Transverse colon (tissue), 4 donors: ENCODE measurements at regions not wholly inside any gene's neighbourhood (a gene's known extent, or its start where the extent isn't known, plus 50 kb on each side); places are given as distances from the start of the nearest gene placed in this dataset.

Experiments
- DNase-seq: peaks from one replicate; pipeline ENCODE4 v3.0.0-alpha.2; 2019
- H3K27ac ChIP-seq, 4 donors: fragments of 200-600 bp; sonication (generic); 2 replicates each; pipeline ENCODE4 v1.5.1; 2016 to 2018; ENCODE audit warnings: inconsistent platforms in 4 of 4
- H3K27me3 ChIP-seq: fragments of 200-600 bp; sonication (generic); 2 replicates; pipeline ENCODE4 v1.5.1; 2017; ENCODE audit warnings: inconsistent platforms
- H3K36me3 ChIP-seq, 4 donors: fragments of 200-600 bp; sonication (generic); 2 replicates each; pipeline ENCODE4 v1.5.1; 2017 to 2019; ENCODE audit warnings: inconsistent platforms in 4 of 4
- H3K4me1 ChIP-seq, 4 donors: fragments of 200-600 bp; sonication (generic); 2 replicates each; pipeline ENCODE4 v1.5.1; 2017 to 2020; ENCODE audit warnings: inconsistent platforms in 4 of 4
- H3K4me3 ChIP-seq, 4 donors: fragments of 200-600 bp; sonication (generic); 1 replicate in 1 of 4; 2 replicates in 3 of 4; pipeline versions ENCODE4 v1.5.1 to v1.6.1; 2017 to 2019; ENCODE audit warnings: inconsistent platforms in 4 of 4
- H3K9me3 ChIP-seq, 2 donors: fragments of 200-600 bp; sonication (generic); 2 replicates each; pipeline ENCODE4 v1.5.1; 2017 to 2019; ENCODE audit warnings: inconsistent platforms in 2 of 2
- EP300 ChIP-seq: sonication (generic); formaldehyde crosslinking; IDR thresholded peaks from one replicate; pipeline ENCODE4 v1.6.1; 2017; ENCODE audit warnings: antibody characterized with exemption, low read depth
- POLR2A ChIP-seq: fragments of 450-650 bp; IDR thresholded peaks from one replicate; pipeline ENCODE4 v1.6.1; 2016; ENCODE audit warnings: antibody characterized with exemption, mild to moderate bottlenecking, moderate library complexity
- POLR2AphosphoS5 ChIP-seq, 3 donors: sonication (generic); formaldehyde crosslinking; IDR thresholded peaks; one replicate each; pipeline ENCODE4 v1.6.1; 2016; ENCODE audit warnings: antibody characterized with exemption in 3 of 3
- WGBS, 2 donors: methylation state at CpG; one replicate each; pipeline ENCODE4 v1.1.5; 2018; ENCODE audit warnings: low coverage in 1 of 2; 5-methylcytosine and 5-hydroxymethylcytosine counted together
- in situ Hi-C, 4 donors: fragments of 200-750 bp; cut with MboI; loops; one replicate each; pipeline versions ENCODE4 v1.15.0 to v1.15.1; 2017; ENCODE audit warnings: low sequenced_read_pairs in 3 of 4, low pct_ligation_motif_present in 1 of 4, low pct_unique_long_range_greater_than_20kb in 1 of 4
- intact Hi-C: fragments of 100-400 bp; cut with DNase I; formaldehyde crosslinking; loops from one replicate; pipeline ENCODE4 v1.15.1; 2023; ENCODE audit warnings: low total_unique reads
- TF ChIP-seq, protein P1 (sequence below), 5 experiments: fragments of 200-600 bp in 3 of 5; fragments of 450-650 bp in 2 of 5; sonication (generic) in 3 of 5; IDR thresholded peaks; 1 replicate in 2 of 5; 2 replicates in 3 of 5; pipeline ENCODE4 v1.5.1; 2016 to 2017; ENCODE audit warnings: antibody characterized with exemption in 5 of 5, inconsistent platforms in 3 of 5, mild to moderate bottlenecking in 2 of 5, moderate library complexity in 1 of 5

DNA sequence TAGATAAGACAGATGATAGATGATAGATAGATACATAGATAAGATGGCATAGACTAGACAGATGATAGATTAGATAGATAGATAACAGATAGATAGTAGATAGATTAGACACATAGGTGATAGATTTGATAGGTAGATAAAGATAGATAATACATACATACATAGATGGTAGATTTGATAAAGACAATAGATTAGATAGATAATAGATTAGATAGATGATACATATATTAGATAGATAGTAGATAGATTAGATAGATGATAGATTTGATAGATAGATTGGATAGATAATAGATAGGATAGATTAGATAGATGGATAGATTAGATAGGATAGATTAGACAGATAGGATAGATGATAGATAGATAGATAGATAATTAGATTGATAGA lies 327.6 kb downstream of the BRD1 start:
- DNase-seq: no peak
- TF ChIP-seq POLR2AphosphoS5 (IDR thresholded peaks at IDR 0.05) (no peak), POLR2A (no peak), EP300 (no peak)
- H3K9me3 ChIP-seq: no peaks in the 10 kb centered on the region
- H3K27ac ChIP-seq: no peak overlapping the region
- H3K4me1 ChIP-seq: no peaks in the 10 kb centered on the region
- intact Hi-C loops: no loop called here
- no peak overlapping the region for H3K4me3 ChIP-seq
- no peaks in the 10 kb centered on the region for H3K27me3 ChIP-seq
- H3K36me3 ChIP-seq: no peaks in the 10 kb centered on the region
- in situ Hi-C loops: no loop called here

DNA sequence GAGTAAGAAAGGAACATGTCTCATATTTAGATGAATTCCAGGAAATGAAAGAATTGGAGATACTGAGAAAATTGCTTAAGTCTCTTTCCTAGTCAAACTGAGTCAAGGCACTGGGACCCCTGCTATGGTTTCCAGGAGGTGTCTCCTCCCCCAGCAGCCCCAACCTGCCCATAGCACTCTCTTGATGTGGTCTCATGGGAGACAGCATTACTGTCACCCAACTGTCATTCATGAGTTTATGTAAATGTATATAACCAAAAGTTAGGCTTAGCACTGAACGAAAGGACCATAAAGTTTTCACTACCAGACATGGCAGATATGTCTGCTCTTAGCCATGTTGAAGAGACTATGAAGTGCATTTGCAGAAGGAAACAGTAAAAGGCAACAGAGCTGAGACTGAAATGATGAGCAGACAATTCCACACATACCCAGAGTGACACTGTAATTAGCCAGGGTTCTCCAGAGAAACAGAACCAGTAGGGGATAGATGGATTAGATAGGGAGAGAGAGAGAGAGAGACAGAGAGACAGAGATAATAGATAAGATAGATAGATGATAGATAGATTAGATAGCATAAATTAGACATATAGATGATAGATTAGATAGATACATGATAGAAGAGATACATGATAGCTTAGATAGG lies 328.1 kb downstream of the BRD1 start:
- Histone ChIP-seq H3K36me3 (no peaks in the 10 kb centered on the region), H3K4me3 (no peak overlapping the region), H3K9me3 (no peaks in the 10 kb centered on the region), H3K27ac (no peak overlapping the region), H3K4me1 (no peaks in the 10 kb centered on the region), H3K27me3 (no peaks in the 10 kb centered on the region)
- TF ChIP-seq, protein P1, sequence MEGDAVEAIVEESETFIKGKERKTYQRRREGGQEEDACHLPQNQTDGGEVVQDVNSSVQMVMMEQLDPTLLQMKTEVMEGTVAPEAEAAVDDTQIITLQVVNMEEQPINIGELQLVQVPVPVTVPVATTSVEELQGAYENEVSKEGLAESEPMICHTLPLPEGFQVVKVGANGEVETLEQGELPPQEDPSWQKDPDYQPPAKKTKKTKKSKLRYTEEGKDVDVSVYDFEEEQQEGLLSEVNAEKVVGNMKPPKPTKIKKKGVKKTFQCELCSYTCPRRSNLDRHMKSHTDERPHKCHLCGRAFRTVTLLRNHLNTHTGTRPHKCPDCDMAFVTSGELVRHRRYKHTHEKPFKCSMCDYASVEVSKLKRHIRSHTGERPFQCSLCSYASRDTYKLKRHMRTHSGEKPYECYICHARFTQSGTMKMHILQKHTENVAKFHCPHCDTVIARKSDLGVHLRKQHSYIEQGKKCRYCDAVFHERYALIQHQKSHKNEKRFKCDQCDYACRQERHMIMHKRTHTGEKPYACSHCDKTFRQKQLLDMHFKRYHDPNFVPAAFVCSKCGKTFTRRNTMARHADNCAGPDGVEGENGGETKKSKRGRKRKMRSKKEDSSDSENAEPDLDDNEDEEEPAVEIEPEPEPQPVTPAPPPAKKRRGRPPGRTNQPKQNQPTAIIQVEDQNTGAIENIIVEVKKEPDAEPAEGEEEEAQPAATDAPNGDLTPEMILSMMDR (IDR thresholded peaks at IDR 0.05): no peak
- no peak for TF ChIP-seq EP300
- no peak for TF ChIP-seq POLR2AphosphoS5 (IDR thresholded peaks at IDR 0.05)
- no peak for TF ChIP-seq POLR2A
- in situ Hi-C loops (no loop called here), intact Hi-C loops (no loop called here)
- 58 to 60% methylated on average over 1 of the region's 1 CpG for WGBS, 2 donors
- DNase-seq: no peak

DNA sequence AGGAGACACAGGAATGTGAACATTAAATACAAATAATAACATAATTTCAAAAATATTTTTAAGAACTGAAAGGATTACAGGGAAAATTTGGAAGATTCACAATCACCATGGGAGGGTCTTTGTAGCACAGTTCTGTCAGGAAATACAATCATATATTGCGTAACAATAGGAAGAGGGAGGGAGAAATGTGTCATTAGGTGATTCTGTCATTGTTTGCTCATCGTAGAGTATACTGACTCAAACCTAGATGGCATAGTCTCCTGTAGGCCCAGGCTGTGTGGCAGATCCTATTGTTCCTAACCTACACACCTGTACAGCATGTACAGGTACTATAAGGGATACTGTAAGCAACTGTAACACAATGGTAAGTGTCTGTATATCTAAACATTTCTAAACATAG lies 330.4 kb downstream of the BRD1 start:
- TF ChIP-seq POLR2A (no peak), EP300 (no peak), POLR2AphosphoS5 (IDR thresholded peaks at IDR 0.05) (no peak)
- TF ChIP-seq, protein P1 (IDR thresholded peaks at IDR 0.05): no peak
- intact Hi-C loops (no loop called here), in situ Hi-C loops (no loop called here)
- Histone ChIP-seq H3K27ac (no peak overlapping the region), H3K27me3 (no peaks in the 10 kb centered on the region), H3K4me1 (no peaks in the 10 kb centered on the region), H3K9me3 (no peaks in the 10 kb centered on the region), H3K36me3 (no peaks in the 10 kb centered on the region), H3K4me3 (no peak overlapping the region)
- WGBS, 2 donors: 41 to 70% methylated on average over 2 of the region's 2 CpGs
- DNase-seq: no peak

DNA sequence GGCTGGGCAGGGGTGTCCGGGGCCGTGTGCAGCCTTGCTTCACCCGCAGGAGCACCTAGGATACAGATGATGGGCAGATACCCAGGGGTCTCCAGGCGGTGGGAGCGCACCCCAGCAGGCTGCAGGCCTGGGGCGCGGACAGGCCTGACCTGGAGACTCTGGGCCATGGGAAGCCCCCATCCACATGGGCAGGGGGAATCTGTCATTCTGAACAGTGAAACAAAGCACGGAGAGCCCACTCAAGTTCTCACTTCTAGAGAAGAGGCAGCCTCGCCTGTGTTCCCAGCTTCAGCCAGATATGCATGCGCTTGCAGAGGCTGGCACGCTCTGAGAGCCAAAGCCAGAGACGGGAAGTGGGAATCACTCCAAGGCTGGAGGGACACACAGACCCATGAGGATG lies 333.1 kb downstream of the BRD1 start:
- Histone ChIP-seq H3K27me3 (no peaks in the 10 kb centered on the region), H3K36me3 (no peaks in the 10 kb centered on the region), H3K4me3 (no peak overlapping the region), H3K4me1 (no peaks in the 10 kb centered on the region), H3K27ac (no peak overlapping the region), H3K9me3 (no peaks in the 10 kb centered on the region)
- TF ChIP-seq, protein P1 (IDR thresholded peaks at IDR 0.05): no peak
- TF ChIP-seq EP300 (no peak), POLR2AphosphoS5 (IDR thresholded peaks at IDR 0.05) (no peak), POLR2A (no peak)
- intact Hi-C loops: no loop called here
- WGBS, 2 donors: 80 to 93% methylated on average over 1 to 11 of the region's 12 CpGs
- in situ Hi-C loops: no loop called here
- no peak for DNase-seq

DNA sequence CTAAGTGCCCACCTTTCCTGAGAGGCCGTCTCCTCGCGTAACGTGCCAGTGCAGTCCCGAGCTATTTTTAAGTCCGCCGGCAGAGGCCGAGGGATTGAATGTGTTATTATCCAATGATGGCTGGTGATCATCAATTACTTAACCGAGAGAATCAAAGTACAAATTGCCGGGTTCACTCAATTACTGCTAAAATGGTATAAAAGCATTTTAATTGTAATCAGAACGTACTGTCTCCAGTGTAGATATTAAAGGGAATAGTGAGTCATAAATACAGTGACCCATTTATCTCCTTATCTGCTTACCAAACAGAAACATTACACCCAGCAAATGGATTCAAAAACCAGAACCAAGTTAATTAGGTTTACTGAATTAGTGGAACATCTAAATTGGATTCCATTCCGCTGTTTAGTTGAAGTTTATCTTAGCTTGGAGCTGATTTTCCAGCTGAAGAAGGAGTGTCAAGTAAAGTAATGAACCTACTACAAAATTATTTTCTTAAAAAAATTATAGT lies 334.9 kb downstream of the BRD1 start:
- 70 to 91% methylated on average over 5 to 12 of the region's 12 CpGs for WGBS, 2 donors
- intact Hi-C loops: no loop called here

More for the DNA sequence above, 334.9 kb downstream of the BRD1 start:
- no peaks in the 10 kb centered on the region for H3K27me3 ChIP-seq
- in situ Hi-C loops: no loop called here
- DNase-seq: no peak
- no peaks in the 10 kb centered on the region for H3K4me1 ChIP-seq
- no peak overlapping the region for H3K27ac ChIP-seq
- TF ChIP-seq POLR2A: no peak
- TF ChIP-seq, protein P1 (IDR thresholded peaks at IDR 0.05): no peak
- no peak for TF ChIP-seq EP300
- TF ChIP-seq POLR2AphosphoS5 (IDR thresholded peaks at IDR 0.05): no peak
- H3K36me3 ChIP-seq: no peaks in the 10 kb centered on the region
- no peaks in the 10 kb centered on the region for H3K9me3 ChIP-seq
- H3K4me3 ChIP-seq: no peak overlapping the region
